Sigmoid colon (tissue), 6 donors: ENCODE measurements at regions not wholly inside any gene's neighbourhood (a gene's known extent, or its start where the extent isn't known, plus 50 kb on each side); places are given as distances from the start of the nearest gene placed in this dataset.

Source experiments
- DNase-seq: peaks from one replicate; pipeline ENCODE4 v3.0.0-alpha.2; 2019
- H3K27ac ChIP-seq, 4 donors: fragments of 200-600 bp; sonication (generic); one replicate each; pipeline ENCODE4 v1.5.1; 2016 to 2019; ENCODE audit warnings: mild to moderate bottlenecking in 1 of 4
- H3K27me3 ChIP-seq, 3 donors: fragments of 200-600 bp; sonication (generic); one replicate each; pipeline ENCODE4 v1.5.1; 2019; ENCODE audit warnings: mild to moderate bottlenecking in 1 of 3
- H3K36me3 ChIP-seq, 4 donors: fragments of 200-600 bp; sonication (generic); one replicate each; pipeline ENCODE4 v1.5.1; 2016 to 2019
- H3K4me1 ChIP-seq, 4 donors: fragments of 200-600 bp; sonication (generic); one replicate each; pipeline ENCODE4 v1.5.1; 2017 to 2019
- H3K4me3 ChIP-seq, 4 donors: fragments of 200-600 bp; sonication (generic); one replicate each; pipeline ENCODE4 v1.5.1; 2017 to 2019; ENCODE audit warnings: mild to moderate bottlenecking in 2 of 4, moderate library complexity in 1 of 4
- H3K9me3 ChIP-seq, 4 donors: fragments of 200-600 bp in 3 of 4; sonication (generic) in 3 of 4; one replicate each; pipeline versions ENCODE4 v1.5.1 to v1.6.1; 2013 to 2019
- CTCF ChIP-seq, 4 experiments: fragments of 450-650 bp in 3 of 4; fragments of 200-600 bp in 1 of 4; IDR thresholded peaks; one replicate each; pipeline ENCODE4 v1.5.1; 2016 to 2019; ENCODE audit warnings: antibody characterized with exemption in 4 of 4, mild to moderate bottlenecking in 3 of 4, moderate library complexity in 2 of 4
- EP300 ChIP-seq, 4 donors: sonication (generic); formaldehyde crosslinking; IDR thresholded peaks; one replicate each; pipeline ENCODE4 v1.6.1; 2017; ENCODE audit warnings: antibody characterized with exemption in 4 of 4
- POLR2A ChIP-seq, 2 donors: fragments of 450-650 bp; IDR thresholded peaks; one replicate each; pipeline ENCODE4 v1.6.1; 2016; ENCODE audit warnings: antibody characterized with exemption in 2 of 2, mild to moderate bottlenecking in 2 of 2, moderate library complexity in 2 of 2
- POLR2AphosphoS5 ChIP-seq, 4 donors: sonication (generic); formaldehyde crosslinking; IDR thresholded peaks; one replicate each; pipeline ENCODE4 v1.6.1; 2017; ENCODE audit warnings: antibody characterized with exemption in 4 of 4
- WGBS, 2 donors: extraction: QIAGEN DNeasy Blood & Tissue Kit; methylation state at CpG; one replicate each; pipeline ENCODE4 v1.1.7; 2013; 5-methylcytosine and 5-hydroxymethylcytosine counted together
- intact Hi-C: fragments of 100-400 bp; cut with DNase I; formaldehyde crosslinking; loops from one replicate; pipeline ENCODE4 v1.15.1; 2023
- donor health status: healthy with polysubstance abuse.
- donor health status: healthy.

GRCh38 chr1:193413376-193413775 lies 227.0 kb upstream of the B3GALT2 start:
- Histone ChIP-seq H3K4me3 (no peak overlapping the region), H3K9me3 (no peaks in the 10 kb centered on the region), H3K36me3 (no peaks in the 10 kb centered on the region), H3K27me3 (no peaks in the 10 kb centered on the region), H3K27ac (no peak overlapping the region), H3K4me1 (peaks cover 0 to 34% (median 20%) of the 10 kb centered on the region in 4 donors)
- no peak for DNase-seq
- TF ChIP-seq POLR2AphosphoS5 (IDR thresholded peaks at IDR 0.05), result no peak
- no peak for TF ChIP-seq POLR2A (IDR thresholded peaks at IDR 0.05)
- TF ChIP-seq EP300 (IDR thresholded peaks at IDR 0.05), result no peak
- no peak for TF ChIP-seq CTCF (IDR thresholded peaks at IDR 0.05)
- WGBS, 2 donors, result 97 to 99% methylated on average over 3 of the region's 3 CpGs
- intact Hi-C loops, result no loop called here

GRCh38 chr1:193412748-193413147 lies 226.3 kb upstream of the B3GALT2 start:
- Histone ChIP-seq H3K4me1 (peaks cover 0 to 32% (median 18%) of the 10 kb centered on the region in 4 donors), H3K36me3 (no peaks in the 10 kb centered on the region), H3K27me3 (no peaks in the 10 kb centered on the region), H3K27ac (no peak overlapping the region), H3K4me3 (no peak overlapping the region), H3K9me3 (no peaks in the 10 kb centered on the region)
- TF ChIP-seq POLR2AphosphoS5 (IDR thresholded peaks at IDR 0.05), result no peak
- no peak for TF ChIP-seq POLR2A (IDR thresholded peaks at IDR 0.05)
- TF ChIP-seq CTCF (IDR thresholded peaks at IDR 0.05), result no peak
- TF ChIP-seq EP300 (IDR thresholded peaks at IDR 0.05), result no peak
- 96 to 97% methylated on average over 1 of the region's 1 CpG for WGBS, 2 donors
- intact Hi-C loops, result no loop called here
- DNase-seq, result no peak

- DNase-seq, result no peak
- Histone ChIP-seq H3K27ac (no peak overlapping the region), H3K36me3 (no peaks in the 10 kb centered on the region), H3K27me3 (no peaks in the 10 kb centered on the region), H3K4me1 (peaks cover 0 to 32% (median 20%) of the 10 kb centered on the region in 4 donors), H3K4me3 (no peak overlapping the region), H3K9me3 (no peaks in the 10 kb centered on the region)
- WGBS, 2 donors, result 63 to 87% methylated on average over 5 of the region's 5 CpGs
- TF ChIP-seq EP300 (IDR thresholded peaks at IDR 0.05) (no peak), CTCF (IDR thresholded peaks at IDR 0.05) (no peak), POLR2A (IDR thresholded peaks at IDR 0.05) (no peak), POLR2AphosphoS5 (IDR thresholded peaks at IDR 0.05) (no peak)
- intact Hi-C loops, result no loop called here
These were observed 225.3 kb upstream of the B3GALT2 start for GRCh38 chr1:193411714-193412113.

- TF ChIP-seq POLR2A (IDR thresholded peaks at IDR 0.05), result no peak
- no peak for TF ChIP-seq POLR2AphosphoS5 (IDR thresholded peaks at IDR 0.05)
- TF ChIP-seq EP300 (IDR thresholded peaks at IDR 0.05), result no peak
- no peak for TF ChIP-seq CTCF (IDR thresholded peaks at IDR 0.05)
These were observed 224.8 kb upstream of the B3GALT2 start for GRCh38 chr1:193411215-193411614.

GRCh38 chr1:193408782-193409293 lies 222.4 kb upstream of the B3GALT2 start:
- Histone ChIP-seq H3K27me3 (no peaks in the 10 kb centered on the region), H3K4me3 (peak overlapping the region; percentile 8 to 30 (median 20)), H3K36me3 (no peaks in the 10 kb centered on the region), H3K27ac (peak overlapping the region in 3 of 4 donors; percentile 70 to 79 (median 73)), H3K4me1 (peaks cover 0 to 36% (median 22%) of the 10 kb centered on the region in 4 donors), H3K9me3 (no peaks in the 10 kb centered on the region)
- WGBS, 2 donors, result 46 to 50% methylated on average over 9 of the region's 9 CpGs
- TF ChIP-seq POLR2AphosphoS5 (IDR thresholded peaks at IDR 0.05) (peak in 1 of 4 donors; percentile 26), EP300 (IDR thresholded peaks at IDR 0.05) (no peak)
- intact Hi-C loops, result loop anchor here (10.0 kb wide), 1 partner anchor 934 kb away; no protein-coding TSS in a partner anchor
- peak; percentile 81 for DNase-seq

More at GRCh38 chr1:193411215-193411614, 224.8 kb upstream of the B3GALT2 start:
- Histone ChIP-seq H3K4me3 (no peak overlapping the region), H3K27ac (no peak overlapping the region), H3K27me3 (no peaks in the 10 kb centered on the region), H3K4me1 (peaks cover 0 to 36% (median 22%) of the 10 kb centered on the region in 4 donors), H3K36me3 (no peaks in the 10 kb centered on the region), H3K9me3 (no peaks in the 10 kb centered on the region)
- intact Hi-C loops, result no loop called here
- WGBS, 2 donors, result 83 to 89% methylated on average over 2 of the region's 2 CpGs
- no peak for DNase-seq
